A673 (cell line): ENCODE measurements at regions not wholly inside any gene's neighbourhood (a gene's known extent, or its start where the extent isn't known, plus 50 kb on each side); places are given as distances from the start of the nearest gene placed in this dataset.
A peak's percentile ranks its signal among the peaks of the same experiment; 100 is the strongest.

ENCODE experiments used
- BruUV-seq: library from RNA; stranded (reverse); fragments of 400-500 nt; replicated peaks from 2 replicates; lab custom pipeline; 2021; lab: Mats Ljungman, UMichigan
- CTCF ChIA-PET: fragments of 300-600 bp; sonication (Branson Sonifier 250); formaldehyde crosslinking; loops from one replicate; lab custom pipeline; 2022; ENCODE audit warnings: antibody characterized with exemption; lab: Charles Lee
- POLR2A ChIA-PET: fragments of 300-600 bp; sonication (Branson Sonifier 250); formaldehyde crosslinking; loops from one replicate; lab custom pipeline; 2022; ENCODE audit warnings: antibody characterized with exemption; ENCODE audit not compliant: low non-redundant PET; lab: Charles Lee
- DNase-seq: peaks from one replicate; pipeline ENCODE4 v3.0.0-alpha.2; 2015; ENCODE audit warnings: low spot score
- H3K27ac ChIP-seq: fragments of 200-600 bp; sonication (generic); 2 replicates; pipeline ENCODE4 v1.5.1; 2016; ENCODE audit warnings: mixed run types, low read depth, mild to moderate bottlenecking, mixed read lengths, antibody characterized with exemption, low read length; ENCODE audit not compliant: poor library complexity, severe bottlenecking
- H3K27me3 ChIP-seq: fragments of 200-600 bp; sonication (generic); replicated peaks from 2 replicates; pipeline ENCODE4 v1.6.1; 2017; ENCODE audit warnings: mixed run types, low read depth, mild to moderate bottlenecking, mixed read lengths, antibody characterized with exemption, low read length; ENCODE audit not compliant: insufficient read depth, poor library complexity
- H3K36me3 ChIP-seq: fragments of 200-600 bp; sonication (generic); 2 replicates; pipeline ENCODE4 v1.6.1; 2016; ENCODE audit warnings: mixed run types, mild to moderate bottlenecking, mixed read lengths, antibody characterized with exemption, low read length; ENCODE audit not compliant: insufficient read depth, poor library complexity, severe bottlenecking
- H3K4me1 ChIP-seq: fragments of 200-600 bp; sonication (generic); 2 replicates; pipeline ENCODE4 v1.6.1; 2017; ENCODE audit warnings: mixed run types, mild to moderate bottlenecking, mixed read lengths, antibody characterized with exemption, low read length; ENCODE audit not compliant: insufficient read depth, poor library complexity, severe bottlenecking
- H3K4me3 ChIP-seq: fragments of 200-600 bp; sonication (generic); 2 replicates; pipeline ENCODE4 v1.5.1; 2016; ENCODE audit warnings: low read depth, mixed run types, mild to moderate bottlenecking, mixed read lengths, low read length; ENCODE audit not compliant: poor library complexity, severe bottlenecking
- H3K9me3 ChIP-seq: fragments of 200-600 bp; sonication (generic); 2 replicates; pipeline ENCODE4 v1.6.1; 2016; ENCODE audit warnings: mixed run types, low read depth, mild to moderate bottlenecking, mixed read lengths, antibody characterized with exemption, low read length; ENCODE audit not compliant: poor library complexity, severe bottlenecking
- EZH2 ChIP-seq: fragments of 200-600 bp; sonication (generic); IDR thresholded peaks from 2 replicates; pipeline ENCODE4 v1.6.1; 2017; ENCODE audit warnings: borderline replicate concordance, low read depth, mild to moderate bottlenecking, mixed read lengths, antibody characterized with exemption, low read length; ENCODE audit not compliant: poor library complexity, severe bottlenecking
- intact Hi-C: fragments of 100-400 bp; cut with micrococcal nuclease; formaldehyde crosslinking; loops from one replicate; pipeline ENCODE4 v1.10.0; 2022; ENCODE audit not compliant: unreplicated experiment
- TF ChIP-seq, protein P1 (sequence below): fragments of 300-800, 200-600 bp; sonication (generic); conservative IDR thresholded peaks from 2 replicates; pipeline ENCODE4 v1.5.1; 2017; ENCODE audit warnings: low read depth, mild to moderate bottlenecking, antibody characterized with exemption, low read length, moderate library complexity, mixed read lengths

DNA sequence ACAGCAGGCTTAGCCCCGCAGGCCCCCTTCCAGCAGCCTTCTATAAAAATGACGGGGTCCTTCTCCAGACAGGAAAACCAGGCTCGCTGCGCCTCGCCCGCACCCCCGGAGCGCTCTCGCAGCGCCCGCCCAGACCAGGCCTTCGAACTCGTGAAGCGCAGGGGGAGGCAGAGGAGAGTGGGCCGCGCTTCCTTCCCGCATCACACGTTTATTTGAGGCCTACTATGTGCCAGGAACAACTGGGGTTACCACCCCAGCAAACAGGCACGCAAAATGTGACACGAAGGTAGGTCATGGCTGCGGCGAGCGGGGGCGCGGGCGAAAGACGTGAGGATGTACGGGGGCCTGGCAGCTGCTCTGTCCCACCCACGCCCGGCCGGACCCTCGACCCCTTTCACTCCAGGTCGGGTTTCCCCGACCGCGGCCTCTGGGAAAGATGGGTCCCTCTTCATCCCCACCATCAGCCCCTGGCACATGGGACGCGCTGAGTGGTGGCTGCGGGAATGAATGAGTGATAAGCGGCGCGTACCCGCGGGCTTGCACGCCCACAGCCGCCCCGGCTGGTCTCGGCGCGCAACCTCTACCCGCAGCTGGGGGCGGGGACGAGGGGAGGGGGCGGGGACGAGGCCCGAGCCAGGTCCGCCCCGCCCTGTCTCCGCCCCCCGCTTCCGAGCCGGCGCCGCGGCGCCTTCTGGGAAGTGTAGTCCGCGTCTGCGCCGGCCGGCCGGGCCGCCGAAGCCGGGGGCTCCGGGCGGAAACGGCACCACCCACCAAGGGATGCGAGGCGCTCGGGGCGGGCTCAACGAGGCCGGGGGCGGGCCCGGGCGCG lies 59.1 kb downstream of the ZNF467 start:
- H3K4me3 ChIP-seq: peak overlapping the region; percentile 72
- ChIA-PET CTCF (no interaction called here), POLR2A (no interaction called here)
- DNase-seq: peak; percentile 93
- H3K9me3 ChIP-seq: peaks cover 23% of the 10 kb centered on the region
- no peaks in the 10 kb centered on the region for H3K27me3 ChIP-seq
- no TSS peak for BruUV-seq
- peaks cover 8% of the 10 kb centered on the region for H3K4me1 ChIP-seq
- H3K36me3 ChIP-seq: no peaks in the 10 kb centered on the region
- no peak for TF ChIP-seq EZH2
- TF ChIP-seq, protein P1, sequence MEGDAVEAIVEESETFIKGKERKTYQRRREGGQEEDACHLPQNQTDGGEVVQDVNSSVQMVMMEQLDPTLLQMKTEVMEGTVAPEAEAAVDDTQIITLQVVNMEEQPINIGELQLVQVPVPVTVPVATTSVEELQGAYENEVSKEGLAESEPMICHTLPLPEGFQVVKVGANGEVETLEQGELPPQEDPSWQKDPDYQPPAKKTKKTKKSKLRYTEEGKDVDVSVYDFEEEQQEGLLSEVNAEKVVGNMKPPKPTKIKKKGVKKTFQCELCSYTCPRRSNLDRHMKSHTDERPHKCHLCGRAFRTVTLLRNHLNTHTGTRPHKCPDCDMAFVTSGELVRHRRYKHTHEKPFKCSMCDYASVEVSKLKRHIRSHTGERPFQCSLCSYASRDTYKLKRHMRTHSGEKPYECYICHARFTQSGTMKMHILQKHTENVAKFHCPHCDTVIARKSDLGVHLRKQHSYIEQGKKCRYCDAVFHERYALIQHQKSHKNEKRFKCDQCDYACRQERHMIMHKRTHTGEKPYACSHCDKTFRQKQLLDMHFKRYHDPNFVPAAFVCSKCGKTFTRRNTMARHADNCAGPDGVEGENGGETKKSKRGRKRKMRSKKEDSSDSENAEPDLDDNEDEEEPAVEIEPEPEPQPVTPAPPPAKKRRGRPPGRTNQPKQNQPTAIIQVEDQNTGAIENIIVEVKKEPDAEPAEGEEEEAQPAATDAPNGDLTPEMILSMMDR: no peak
- H3K27ac ChIP-seq: no peak overlapping the region
- intact Hi-C loops: no loop called here

DNA sequence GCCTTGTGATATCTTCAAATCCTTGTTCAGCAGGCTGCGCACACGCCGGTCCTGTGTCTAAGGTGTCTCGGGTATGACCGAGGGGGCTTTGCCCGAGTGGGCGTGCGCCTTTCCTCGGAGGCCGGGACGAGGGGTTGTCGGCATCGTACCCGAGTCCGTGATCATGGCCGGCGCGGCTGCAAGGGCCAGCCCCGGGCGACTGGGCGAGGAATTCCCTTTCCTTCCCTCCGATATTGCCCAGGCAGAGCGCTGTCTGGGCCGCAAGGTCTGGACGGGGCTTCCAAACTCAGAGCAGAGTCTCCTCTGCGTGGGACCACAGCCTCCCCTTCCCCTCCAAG lies 59.7 kb downstream of the ZNF467 start:
- H3K27me3 ChIP-seq: no peaks in the 10 kb centered on the region
- peaks cover 25% of the 10 kb centered on the region for H3K9me3 ChIP-seq
- no peak overlapping the region for H3K4me3 ChIP-seq
- peaks cover 8% of the 10 kb centered on the region for H3K4me1 ChIP-seq
- H3K36me3 ChIP-seq: no peaks in the 10 kb centered on the region
- intact Hi-C loops: no loop called here
- TF ChIP-seq, protein P1: no peak
- no peak for TF ChIP-seq EZH2
- H3K27ac ChIP-seq: no peak overlapping the region
- DNase-seq: no peak
- POLR2A ChIA-PET: no interaction called here
- CTCF ChIA-PET: no interaction called here
- no TSS peak for BruUV-seq

DNA sequence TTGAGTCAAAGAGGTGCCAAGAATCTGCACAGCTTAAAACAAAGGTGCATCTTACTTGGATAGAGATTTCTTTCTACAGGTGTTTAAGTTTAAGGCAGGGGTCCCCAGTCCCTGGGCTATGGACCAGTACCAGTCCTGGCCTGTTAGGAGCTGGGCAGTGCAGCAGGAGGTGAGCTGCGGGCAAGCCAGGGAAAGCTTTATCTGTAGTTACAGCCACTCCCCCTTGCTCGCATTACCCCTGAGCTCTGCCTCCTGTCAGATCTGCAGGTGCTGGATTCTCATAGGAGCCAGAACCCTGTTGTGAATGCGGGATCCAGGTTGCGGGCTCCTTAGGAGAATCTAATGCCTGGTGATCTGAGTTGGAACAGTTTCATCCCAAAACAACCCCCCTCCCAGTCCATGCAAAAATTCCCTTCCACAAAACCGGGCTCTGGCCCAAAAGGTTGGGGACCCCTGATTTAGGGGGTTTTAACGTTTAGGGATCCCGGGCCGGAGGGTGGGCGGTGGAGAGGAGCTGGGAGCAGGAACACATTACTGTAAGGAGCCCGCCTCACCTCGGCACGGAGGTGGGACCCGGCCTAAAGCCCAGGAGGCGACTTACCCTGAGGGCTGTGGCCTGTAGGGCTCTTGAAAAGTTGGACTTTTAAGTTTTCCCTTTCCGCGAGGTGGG lies 60.2 kb downstream of the ZNF467 start:
- Histone ChIP-seq H3K9me3 (peaks cover 25% of the 10 kb centered on the region), H3K27me3 (no peaks in the 10 kb centered on the region), H3K27ac (no peak overlapping the region), H3K4me1 (peaks cover 8% of the 10 kb centered on the region), H3K36me3 (no peaks in the 10 kb centered on the region), H3K4me3 (no peak overlapping the region)
- no peak for DNase-seq
- ChIA-PET POLR2A (no interaction called here), CTCF (no interaction called here)
- intact Hi-C loops: no loop called here
- BruUV-seq: no TSS peak
- TF ChIP-seq, protein P1: no peak
- TF ChIP-seq EZH2: no peak
